Esophagus muscularis mucosa (tissue), 4 donors: ENCODE measurements at regions not wholly inside any gene's neighbourhood (a gene's known extent, or its start where the extent isn't known, plus 50 kb on each side); places are given as distances from the start of the nearest gene placed in this dataset.

Source experiments
- EP300 ChIP-seq: sonication (generic); formaldehyde crosslinking; IDR thresholded peaks from one replicate; pipeline ENCODE4 v1.6.1; 2017; ENCODE audit warnings: antibody characterized with exemption
- POLR2A ChIP-seq: fragments of 450-650 bp; IDR thresholded peaks from one replicate; pipeline ENCODE4 v1.6.1; 2017; ENCODE audit warnings: antibody characterized with exemption, moderate library complexity, mild to moderate bottlenecking, low read depth
- POLR2AphosphoS5 ChIP-seq, 2 donors: sonication (generic); formaldehyde crosslinking; IDR thresholded peaks; one replicate each; pipeline ENCODE4 v1.6.1; 2017; ENCODE audit warnings: antibody characterized with exemption in 2 of 2
- TF ChIP-seq, protein P1 (sequence below), 3 experiments: fragments of 200-600 bp in 2 of 3; fragments of 450-650 bp in 1 of 3; sonication (generic) in 2 of 3; IDR thresholded peaks; one replicate each; pipeline ENCODE4 v1.5.1; 2017 to 2019; ENCODE audit warnings: antibody characterized with exemption in 3 of 3, mild to moderate bottlenecking in 2 of 3, moderate library complexity in 1 of 3

DNA sequence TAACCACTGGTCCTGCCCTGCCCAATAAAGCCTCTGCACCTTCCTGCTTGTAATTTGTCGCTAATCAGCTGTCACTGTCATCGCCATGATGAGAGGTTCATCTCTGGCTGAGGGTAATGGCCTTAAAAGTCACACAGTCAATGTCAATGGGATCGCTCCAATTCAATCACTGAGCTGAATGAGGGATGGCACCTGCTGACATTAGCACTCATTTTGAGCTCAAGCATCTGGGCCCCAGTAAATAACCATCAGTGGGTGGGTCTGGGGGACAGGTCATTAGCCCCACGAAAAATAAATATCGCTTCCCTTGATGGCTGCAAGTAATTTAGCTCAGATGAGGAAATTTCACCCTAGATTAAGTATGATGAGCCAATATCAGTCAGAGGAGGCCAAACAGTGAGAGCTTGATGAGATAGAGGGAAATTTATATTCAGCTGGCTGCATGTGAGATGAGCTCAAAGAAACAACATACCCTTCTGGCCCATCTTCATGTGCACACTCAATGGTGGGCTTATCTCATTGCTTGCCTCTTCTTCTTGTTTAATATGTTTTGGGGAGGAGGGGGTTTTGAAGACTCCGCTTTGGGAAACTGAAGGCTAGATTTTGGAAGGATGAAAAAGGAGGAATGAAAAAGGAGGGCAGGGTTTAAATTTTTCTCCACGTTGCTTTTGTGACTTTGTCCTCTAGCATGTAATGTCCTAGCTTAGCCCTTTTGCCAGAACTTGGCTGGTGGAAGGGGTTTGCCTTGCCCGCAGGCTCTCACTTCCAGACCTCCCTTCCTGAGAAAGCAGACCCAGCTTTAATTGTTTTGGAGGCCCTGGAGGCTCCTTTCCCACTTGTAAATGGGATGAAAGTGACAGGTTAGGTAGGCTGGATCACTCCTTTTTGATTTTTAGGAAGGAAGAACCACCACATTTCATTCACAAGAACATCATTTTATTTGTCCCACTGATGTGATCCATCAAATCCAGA, 84.8 kb upstream of the PAQR3 start:
- TF ChIP-seq, protein P1, sequence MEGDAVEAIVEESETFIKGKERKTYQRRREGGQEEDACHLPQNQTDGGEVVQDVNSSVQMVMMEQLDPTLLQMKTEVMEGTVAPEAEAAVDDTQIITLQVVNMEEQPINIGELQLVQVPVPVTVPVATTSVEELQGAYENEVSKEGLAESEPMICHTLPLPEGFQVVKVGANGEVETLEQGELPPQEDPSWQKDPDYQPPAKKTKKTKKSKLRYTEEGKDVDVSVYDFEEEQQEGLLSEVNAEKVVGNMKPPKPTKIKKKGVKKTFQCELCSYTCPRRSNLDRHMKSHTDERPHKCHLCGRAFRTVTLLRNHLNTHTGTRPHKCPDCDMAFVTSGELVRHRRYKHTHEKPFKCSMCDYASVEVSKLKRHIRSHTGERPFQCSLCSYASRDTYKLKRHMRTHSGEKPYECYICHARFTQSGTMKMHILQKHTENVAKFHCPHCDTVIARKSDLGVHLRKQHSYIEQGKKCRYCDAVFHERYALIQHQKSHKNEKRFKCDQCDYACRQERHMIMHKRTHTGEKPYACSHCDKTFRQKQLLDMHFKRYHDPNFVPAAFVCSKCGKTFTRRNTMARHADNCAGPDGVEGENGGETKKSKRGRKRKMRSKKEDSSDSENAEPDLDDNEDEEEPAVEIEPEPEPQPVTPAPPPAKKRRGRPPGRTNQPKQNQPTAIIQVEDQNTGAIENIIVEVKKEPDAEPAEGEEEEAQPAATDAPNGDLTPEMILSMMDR (IDR thresholded peaks at IDR 0.05) = no peak
- TF ChIP-seq POLR2A (no peak), EP300 (no peak), POLR2AphosphoS5 (IDR thresholded peaks at IDR 0.05) (no peak)
